IMR-90 (cell line): ENCODE measurements at regions not wholly inside any gene's neighbourhood (a gene's known extent, or its start where the extent isn't known, plus 50 kb on each side); places are given as distances from the start of the nearest gene placed in this dataset.
"Not testable (repeated sequence)": the region's sequence is repeated elsewhere in the genome, so short reads cannot be mapped to it uniquely, and the experiment has no call there.

Experiments
- ATAC-seq: fragments of 200-7000 bp; cut with Tn5 transposase; 2 replicates; pipeline ENCODE4 v1.9.1; 2020; ENCODE audit warnings: low read depth, mild to moderate bottlenecking, moderate library complexity
- BruUV-seq: library from RNA; stranded (reverse); fragments of 400-500 nt; replicated peaks from 2 replicates; lab custom pipeline; 2021; lab: Mats Ljungman, UMichigan
- CTCF ChIA-PET: fragments of 300-600 bp; formaldehyde crosslinking; extraction: SDS; loops from one replicate; lab custom pipeline; 2021; ENCODE audit warnings: antibody characterized with exemption; lab: Yijun Ruan, JAX
- POLR2A ChIA-PET: fragments of 300-600 bp; sonication (Branson Sonifier 250); formaldehyde crosslinking; loops from one replicate; lab custom pipeline; 2022; ENCODE audit warnings: antibody characterized with exemption; ENCODE audit not compliant: unreplicated experiment; lab: Charles Lee
- DNase-seq: peaks from one replicate; pipeline ENCODE4 v3.0.0; 2013
- H2AFZ ChIP-seq: replicated peaks from 2 replicates; pipeline ENCODE3; 2013; ENCODE audit warnings: low read length, mild to moderate bottlenecking; ENCODE audit not compliant: poor library complexity
- H2AK5ac ChIP-seq: 2 replicates; pipeline ENCODE4 v1.6.1; 2013; ENCODE audit warnings: low read depth, low read length, inconsistent platforms
- H2AK9ac ChIP-seq: replicated peaks from 2 replicates; pipeline ENCODE3; 2013; ENCODE audit warnings: mild to moderate bottlenecking, low read depth, low read length, moderate library complexity; ENCODE audit not compliant: poor library complexity
- H2BK120ac ChIP-seq: 2 replicates; pipeline ENCODE4 v1.6.1; 2013; ENCODE audit warnings: low read depth, low read length, inconsistent platforms
- H2BK15ac ChIP-seq: 3 replicates; pipeline ENCODE4 v1.6.1; 2013; ENCODE audit warnings: low read depth, low read length, inconsistent platforms
- H2BK20ac ChIP-seq: 2 replicates; pipeline ENCODE4 v1.6.1; 2013; ENCODE audit warnings: low read depth, mild to moderate bottlenecking, inconsistent platforms, low read length, moderate library complexity
- H2BK5ac ChIP-seq: 2 replicates; pipeline ENCODE4 v1.6.1; 2013; ENCODE audit warnings: mild to moderate bottlenecking, low read depth, low read length, inconsistent platforms; ENCODE audit not compliant: poor library complexity, severe bottlenecking
- H3K14ac ChIP-seq: replicated peaks from 2 replicates; pipeline ENCODE4 v1.6.1; 2013; ENCODE audit warnings: low read depth, low read length, inconsistent platforms
- H3K18ac ChIP-seq: 2 replicates; pipeline ENCODE4 v1.6.1; 2013; ENCODE audit warnings: low read depth, low read length, control low read depth
- H3K23ac ChIP-seq: 2 replicates; pipeline ENCODE4 v1.6.1; 2013; ENCODE audit warnings: low read depth, low read length, inconsistent platforms
- H3K27ac ChIP-seq: 2 replicates; pipeline ENCODE4 v1.5.1; 2013; ENCODE audit warnings: mild to moderate bottlenecking, control low read depth, low read length; ENCODE audit not compliant: insufficient read depth
- H3K27me3 ChIP-seq: 2 replicates; pipeline ENCODE4 v1.6.1; 2013; ENCODE audit warnings: low read length; ENCODE audit not compliant: control insufficient read depth, insufficient read depth
- H3K36me3 ChIP-seq: 2 replicates; pipeline ENCODE4 v1.6.1; 2013; ENCODE audit warnings: low read length, mixed read lengths; ENCODE audit not compliant: control insufficient read depth, insufficient read depth
- H3K4ac ChIP-seq: 2 replicates; pipeline ENCODE4 v1.6.1; 2013; ENCODE audit warnings: low read depth, low read length, inconsistent platforms
- H3K4me1 ChIP-seq: 2 replicates; pipeline ENCODE4 v1.6.1; 2013; ENCODE audit warnings: low read length, mixed read lengths; ENCODE audit not compliant: control insufficient read depth, insufficient read depth
- H3K4me2 ChIP-seq: 2 replicates; pipeline ENCODE4 v1.6.1; 2013; ENCODE audit warnings: low read depth, mild to moderate bottlenecking, control low read depth, low read length, moderate library complexity
- H3K4me3 ChIP-seq: 2 replicates; pipeline ENCODE4 v1.5.1; 2013; ENCODE audit warnings: low read depth, mild to moderate bottlenecking, control low read depth, low read length, moderate library complexity; ENCODE audit not compliant: insufficient read depth
- H3K56ac ChIP-seq: 2 replicates; pipeline ENCODE4 v1.6.1; 2013; ENCODE audit warnings: low read length, inconsistent platforms; ENCODE audit not compliant: insufficient read depth; ENCODE audit errors: extremely low read depth
- H3K79me1 ChIP-seq, 2 experiments: 2 replicates each; pipeline ENCODE4 v1.6.1; 2013; ENCODE audit warnings: low read length in 2 of 2, inconsistent platforms in 1 of 2, low read depth in 1 of 2
- H3K9ac ChIP-seq: 2 replicates; pipeline ENCODE4 v1.6.1; 2013; ENCODE audit warnings: low read depth, low read length, control low read depth
- H3K9me1 ChIP-seq: 2 replicates; pipeline ENCODE4 v1.6.1; 2013; ENCODE audit warnings: low read length, inconsistent platforms; ENCODE audit not compliant: insufficient read depth
- H3K9me3 ChIP-seq: 2 replicates; pipeline ENCODE4 v1.6.1; 2013; ENCODE audit warnings: low read length; ENCODE audit not compliant: control insufficient read depth, insufficient read depth
- H4K20me1 ChIP-seq: 2 replicates; pipeline ENCODE4 v1.6.1; 2013; ENCODE audit warnings: low read length, inconsistent platforms; ENCODE audit not compliant: insufficient read depth
- H4K5ac ChIP-seq: 2 replicates; pipeline ENCODE4 v1.6.1; 2013; ENCODE audit warnings: mild to moderate bottlenecking, low read depth, low read length, control low read depth
- H4K8ac ChIP-seq, 2 experiments: 2 replicates each; pipeline ENCODE4 v1.6.1; 2013; ENCODE audit warnings: low read depth in 2 of 2, low read length in 2 of 2, control low read depth in 1 of 2, inconsistent platforms in 1 of 2
- H4K91ac ChIP-seq: 2 replicates; pipeline ENCODE4 v1.6.1; 2013; ENCODE audit warnings: low read depth, low read length, inconsistent platforms; ENCODE audit not compliant: insufficient read depth
- CHD1 ChIP-seq: IDR thresholded peaks from 2 replicates; pipeline ENCODE4 v1.6.1; 2012; ENCODE audit warnings: low read depth, low read length, improper control_type of control experiment
- WGBS, 2 experiments: methylation state at CpG; one replicate each; pipeline versions ENCODE4 v1.1.5 to v1.1.7; 2013; ENCODE audit warnings: missing lambda C conversion rate in 2 of 2; ENCODE audit not compliant: insufficient read length in 1 of 2; ENCODE audit errors: extremely low coverage in 2 of 2; 5-methylcytosine and 5-hydroxymethylcytosine counted together
- dilution Hi-C: fragments of 300-500 bp; cut with HindIII; formaldehyde crosslinking; loops from one replicate; pipeline ENCODE4 v1.14.3; 2018; ENCODE audit warnings: low sequenced_read_pairs; ENCODE audit not compliant: unreplicated experiment
- in situ Hi-C: fragments of 300-500 bp; cut with MboI; formaldehyde crosslinking; loops from 3 replicates; pipeline ENCODE4 v1.14.3; 2019; ENCODE audit warnings: low sequenced_read_pairs, inconsistent platforms, mixed read lengths
- intact Hi-C: fragments of 100-400 bp; cut with micrococcal nuclease; formaldehyde crosslinking; loops from 2 replicates; pipeline ENCODE4 v1.10.0; 2022

GRCh38 chr2:12567411-12567810 is 149.3 kb upstream of the TRIB2 start:
- no peak overlapping the region for H4K5ac ChIP-seq
- H2AK5ac ChIP-seq = no peak overlapping the region
- no peaks in the 10 kb centered on the region for H4K20me1 ChIP-seq
- H4K8ac ChIP-seq = no peak overlapping the region
- H3K4me3 ChIP-seq = no peak overlapping the region
- no peaks in the 10 kb centered on the region for H3K36me3 ChIP-seq
- WGBS, 2 experiments = no CpG with 5 or more reads among the region's 3 CpGs
- no peak overlapping the region for H2AK9ac ChIP-seq
- no peak overlapping the region for H2BK5ac ChIP-seq
- H3K9me1 ChIP-seq = no peaks in the 10 kb centered on the region
- no peak overlapping the region for H3K27ac ChIP-seq
- no peak overlapping the region for H2BK120ac ChIP-seq
- ChIA-PET POLR2A (no interaction called here), CTCF (no interaction called here)
- H3K4me2 ChIP-seq = no peak overlapping the region
- H3K23ac ChIP-seq = no peak overlapping the region
- intact Hi-C loops = no loop called here
- H3K4ac ChIP-seq = no peak overlapping the region
- ATAC-seq (no peak), DNase-seq (no peak)
- no peak overlapping the region for H2BK20ac ChIP-seq
- no peak for TF ChIP-seq CHD1
- H3K18ac ChIP-seq = no peak overlapping the region
- no peaks in the 10 kb centered on the region for H3K4me1 ChIP-seq
- no TSS peak for BruUV-seq
- no peaks in the 10 kb centered on the region for H3K27me3 ChIP-seq
- H3K14ac ChIP-seq = no peak overlapping the region
- H3K79me1 ChIP-seq = no peaks in the 10 kb centered on the region
- H3K56ac ChIP-seq = no peak overlapping the region
- in situ Hi-C loops = no loop called here
- no peak overlapping the region for H3K9ac ChIP-seq
- no peaks in the 10 kb centered on the region for H3K9me3 ChIP-seq
- no peak overlapping the region for H2AFZ ChIP-seq
- no peak overlapping the region for H2BK15ac ChIP-seq
- no peak overlapping the region for H4K91ac ChIP-seq
- dilution Hi-C loops = no loop called here

- H3K4me3 ChIP-seq, H3K9ac ChIP-seq, H2AK9ac ChIP-seq, H2AK5ac ChIP-seq, H3K27me3 ChIP-seq, H3K18ac ChIP-seq, H2BK15ac ChIP-seq, H4K8ac ChIP-seq, POLR2A ChIA-PET, H2AFZ ChIP-seq, dilution Hi-C loops, H3K14ac ChIP-seq, H2BK120ac ChIP-seq, H3K4me2 ChIP-seq, H3K9me3 ChIP-seq, H3K27ac ChIP-seq, H3K23ac ChIP-seq, in situ Hi-C loops, BruUV-seq, H3K36me3 ChIP-seq, H4K5ac ChIP-seq, H3K9me1 ChIP-seq, H3K79me1 ChIP-seq, H3K4me1 ChIP-seq, CTCF ChIA-PET, H2BK5ac ChIP-seq, DNase-seq, H2BK20ac ChIP-seq, H4K91ac ChIP-seq, H3K4ac ChIP-seq, H4K20me1 ChIP-seq, intact Hi-C loops, H3K56ac ChIP-seq, ATAC-seq: not testable (repeated sequence)
- 100% methylated on average over 1 of the region's 7 CpGs; no CpG with 5 or more reads in 1 of the 2 experiments for WGBS, 2 experiments
Observed at GRCh38 chr2:12569510-12569909, 147.2 kb upstream of the TRIB2 start.
